GM10248 (cell line): ENCODE measurements at regions not wholly inside any gene's neighbourhood (a gene's known extent, or its start where the extent isn't known, plus 50 kb on each side); places are given as distances from the start of the nearest gene placed in this dataset.
"Not testable (repeated sequence)": the region's sequence is repeated elsewhere in the genome, so short reads cannot be mapped to it uniquely, and the experiment has no call there.

Experiments used
- CTCF ChIA-PET: fragments of 300-600 bp; sonication (Branson Sonifier 250); formaldehyde crosslinking; extraction: SDS; loops from one replicate; lab custom pipeline; 2021; ENCODE audit warnings: antibody characterized with exemption; lab: Yijun Ruan, JAX
- POLR2A ChIA-PET: fragments of 350-650 bp; sonication (Branson Sonifier 250); formaldehyde crosslinking; extraction: SDS; loops from one replicate; lab custom pipeline; 2020; ENCODE audit warnings: antibody characterized with exemption; lab: Yijun Ruan, JAX
- DNase-seq: peaks from one replicate; pipeline ENCODE4 v3.0.0; 2012; ENCODE audit errors: extremely low spot score
- CTCF ChIP-seq: IDR thresholded peaks from 2 replicates; pipeline ENCODE4 v1.5.1; 2012; ENCODE audit warnings: mild to moderate bottlenecking, low read depth; ENCODE audit errors: extremely low read depth, missing control alignments, control extremely low read depth

GRCh38 chr13:90585392-90585791 lies 762.1 kb upstream of the MIR17HG start:
- no peak for DNase-seq
- ChIA-PET CTCF (interaction anchor here (1.1 to 1.3 kb wide), 4 partner anchors 9 to 17 kb away, joined by 3 to 4 read pairs (median 3); no protein-coding TSS in a partner anchor), POLR2A (no interaction called here)
- no peak for TF ChIP-seq CTCF

- CTCF ChIA-PET, result interaction anchor here (1.0 to 2.5 kb wide), 3 partner anchors 11 to 13 kb away, joined by 4 to 6 read pairs (median 5); no protein-coding TSS in a partner anchor
- no peak for TF ChIP-seq CTCF
- no peak for DNase-seq
- POLR2A ChIA-PET, result no interaction called here
Observed at GRCh38 chr13:90591260-90591926, 756.1 kb upstream of the MIR17HG start.

- no peak for TF ChIP-seq CTCF
- POLR2A ChIA-PET, result no interaction called here
- DNase-seq, result no peak
- CTCF ChIA-PET, result interaction anchor here (1.0 to 2.5 kb wide), 3 partner anchors 10 to 14 kb away, joined by 4 to 6 read pairs (median 5); no protein-coding TSS in a partner anchor
Observed at GRCh38 chr13:90591927-90592268, 755.6 kb upstream of the MIR17HG start.

GRCh38 chr13:90592943-90593342 lies 754.5 kb upstream of the MIR17HG start:
- no peak for DNase-seq
- ChIA-PET CTCF (interaction anchor here (2.2 kb wide), 1 partner anchor 9 kb away, joined by 5 read pairs; no protein-coding TSS in a partner anchor), POLR2A (no interaction called here)
- TF ChIP-seq CTCF, result no peak

GRCh38 chr13:90594681-90595080 lies 752.8 kb upstream of the MIR17HG start:
- CTCF ChIA-PET, result interaction anchor here (0.6 to 2.0 kb wide), 5 partner anchors 8 to 34 kb away, joined by 3 to 9 read pairs (median 4); no protein-coding TSS in a partner anchor
- POLR2A ChIA-PET, result no interaction called here

GRCh38 chr13:90605664-90606063 lies 741.8 kb upstream of the MIR17HG start:
- ChIA-PET CTCF (no interaction called here), POLR2A (no interaction called here)
- no peak for TF ChIP-seq CTCF
- DNase-seq, result no peak

More at GRCh38 chr13:90594681-90595080, 752.8 kb upstream of the MIR17HG start:
- no peak for TF ChIP-seq CTCF
- no peak for DNase-seq

GRCh38 chr13:90606921-90607320 lies 740.6 kb upstream of the MIR17HG start:
- POLR2A ChIA-PET, DNase-seq, CTCF ChIA-PET: not testable (repeated sequence)
